ENCODE measurements at regions not wholly inside any gene's neighbourhood (a gene's known extent, or its start where the extent isn't known, plus 50 kb on each side); places are given as distances from the start of the nearest gene placed in this dataset.

DNA sequence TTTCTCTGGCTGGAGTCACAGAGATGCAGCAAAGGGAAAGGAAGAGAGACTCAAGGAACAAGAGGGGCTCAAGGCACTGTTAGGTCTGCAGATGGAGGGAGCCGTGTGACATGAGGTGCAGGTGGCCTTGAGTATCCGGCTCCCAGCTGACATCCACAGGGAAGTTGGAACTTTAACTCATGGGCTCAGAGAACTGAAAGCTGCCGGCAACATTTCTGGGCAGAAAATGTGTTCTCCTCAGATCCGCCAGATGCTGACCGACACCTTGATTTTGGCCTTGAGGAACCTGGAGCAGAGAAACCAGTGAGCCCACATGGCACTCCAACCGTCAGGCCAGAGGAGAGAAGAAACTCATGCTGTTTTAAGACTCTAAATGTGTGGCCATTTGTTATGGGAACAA, 258.1 kb upstream of the IRX2 start:
- no peaks in the 10 kb centered on the region for H3K27me3 ChIP-seq (ENCODE audit: control insufficient read depth, insufficient read depth, low read length)
- no CpG with 5 or more reads among the region's 6 CpGs for WGBS (ENCODE audit: insufficient coverage, insufficient read length)
- H3K9me3 ChIP-seq (ENCODE audit: control insufficient read depth, insufficient read depth, low read length) = no peaks in the 10 kb centered on the region
- no peak overlapping the region for H3K4me3 ChIP-seq (ENCODE audit: low read length)
- no peak overlapping the region for H3K27ac ChIP-seq (ENCODE audit: low read length)
- H3K36me3 ChIP-seq (ENCODE audit: control insufficient read depth, insufficient read depth, low read length) = no peaks in the 10 kb centered on the region
- H3K4me1 ChIP-seq (ENCODE audit: control insufficient read depth, insufficient read depth, low read length) = no peaks in the 10 kb centered on the region
- no peak for DNase-seq (ENCODE audit: low read depth, low spot score)

DNA sequence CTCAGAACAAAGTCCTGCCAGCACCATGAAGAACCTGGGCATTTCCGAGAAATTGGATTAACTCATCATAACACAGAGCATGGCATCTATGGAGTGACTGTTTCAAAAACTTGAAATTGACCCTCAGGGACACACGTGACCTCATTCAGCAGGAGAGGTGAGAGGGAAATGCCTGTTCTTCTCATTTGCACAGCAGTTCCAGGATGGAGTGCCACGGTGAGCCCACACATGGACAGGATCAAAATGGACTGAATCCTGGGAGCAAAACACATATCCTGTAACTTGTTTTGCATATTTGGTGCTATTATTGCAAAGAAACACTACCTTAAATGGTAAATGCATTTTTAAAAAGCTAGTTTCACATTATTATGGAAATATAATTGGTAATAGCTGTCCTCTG, 256.1 kb upstream of the IRX2 start:
- no peaks in the 10 kb centered on the region for H3K27me3 ChIP-seq (ENCODE audit: control insufficient read depth, insufficient read depth, low read length)
- H3K36me3 ChIP-seq (ENCODE audit: control insufficient read depth, insufficient read depth, low read length) = no peaks in the 10 kb centered on the region
- WGBS (ENCODE audit: insufficient coverage, insufficient read length) = no CpG with 5 or more reads among the region's 3 CpGs
- H3K9me3 ChIP-seq (ENCODE audit: control insufficient read depth, insufficient read depth, low read length) = no peaks in the 10 kb centered on the region
- no peak overlapping the region for H3K4me3 ChIP-seq (ENCODE audit: low read length)
- H3K4me1 ChIP-seq (ENCODE audit: control insufficient read depth, insufficient read depth, low read length) = no peaks in the 10 kb centered on the region
- DNase-seq (ENCODE audit: low read depth, low spot score) = no peak
- no peak overlapping the region for H3K27ac ChIP-seq (ENCODE audit: low read length)

DNA sequence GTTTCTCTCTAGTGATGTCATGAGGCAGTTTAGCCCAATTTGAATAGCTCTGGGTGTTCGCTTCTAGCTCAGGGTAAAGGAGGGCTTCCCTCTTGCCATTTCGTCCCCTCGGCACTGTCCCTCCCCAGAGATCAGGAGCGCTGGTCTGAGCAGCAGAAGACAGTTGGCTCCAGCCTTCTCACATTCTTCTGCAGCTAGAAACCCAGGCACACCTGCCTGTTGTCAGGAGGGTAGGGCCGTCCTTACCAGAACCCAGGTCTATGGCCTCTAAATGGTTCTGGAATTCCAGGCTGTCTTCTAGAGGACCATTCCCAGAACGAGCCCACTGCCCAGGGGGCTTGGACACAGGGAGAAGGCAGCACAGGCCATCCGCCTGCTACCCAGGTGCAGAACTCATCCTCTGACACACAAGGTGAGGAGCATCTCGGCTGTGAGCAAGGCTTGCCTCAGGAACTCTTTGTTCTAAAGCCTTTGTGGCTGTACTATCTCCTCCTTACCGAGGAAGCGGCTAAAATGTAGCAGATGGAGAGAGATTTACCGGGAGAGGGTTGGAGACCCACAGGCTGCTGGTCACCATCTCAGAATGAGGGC, 255.6 kb upstream of the IRX2 start:
- Histone ChIP-seq H3K4me1 (ENCODE audit: control insufficient read depth, insufficient read depth, low read length) (no peaks in the 10 kb centered on the region), H3K4me3 (ENCODE audit: low read length) (no peak overlapping the region), H3K27ac (ENCODE audit: low read length) (no peak overlapping the region), H3K9me3 (ENCODE audit: control insufficient read depth, insufficient read depth, low read length) (no peaks in the 10 kb centered on the region), H3K27me3 (ENCODE audit: control insufficient read depth, insufficient read depth, low read length) (no peaks in the 10 kb centered on the region), H3K36me3 (ENCODE audit: control insufficient read depth, insufficient read depth, low read length) (no peaks in the 10 kb centered on the region)
- no peak for DNase-seq (ENCODE audit: low read depth, low spot score)
- no CpG with 5 or more reads among the region's 11 CpGs for WGBS (ENCODE audit: insufficient coverage, insufficient read length)

DNA sequence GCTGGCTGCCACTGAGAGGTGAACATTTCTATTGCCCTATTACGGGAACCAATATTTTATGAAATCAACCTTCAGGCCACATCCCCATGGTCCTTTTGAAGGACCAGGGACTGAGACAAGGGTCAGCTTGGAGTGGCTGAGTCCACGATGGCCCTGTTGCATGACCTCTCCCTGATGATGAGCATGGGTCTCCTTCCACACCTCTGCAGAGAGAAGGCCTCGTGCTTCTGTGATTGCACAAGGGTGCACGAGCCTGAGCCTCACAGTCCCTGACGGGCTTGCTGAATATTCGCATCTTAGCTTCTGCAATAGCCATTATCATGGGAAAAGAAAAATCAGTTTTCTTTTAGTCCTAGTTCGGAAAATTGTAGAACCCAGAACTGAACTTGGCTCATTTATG, 255.0 kb upstream of the IRX2 start:
- no peak for DNase-seq (ENCODE audit: low read depth, low spot score)
- no peaks in the 10 kb centered on the region for H3K27me3 ChIP-seq (ENCODE audit: control insufficient read depth, insufficient read depth, low read length)
- no peak overlapping the region for H3K27ac ChIP-seq (ENCODE audit: low read length)
- no peaks in the 10 kb centered on the region for H3K36me3 ChIP-seq (ENCODE audit: control insufficient read depth, insufficient read depth, low read length)
- no peaks in the 10 kb centered on the region for H3K9me3 ChIP-seq (ENCODE audit: control insufficient read depth, insufficient read depth, low read length)
- no peak overlapping the region for H3K4me3 ChIP-seq (ENCODE audit: low read length)
- WGBS (ENCODE audit: insufficient coverage, insufficient read length) = no CpG with 5 or more reads among the region's 7 CpGs
- H3K4me1 ChIP-seq (ENCODE audit: control insufficient read depth, insufficient read depth, low read length) = no peaks in the 10 kb centered on the region

DNA sequence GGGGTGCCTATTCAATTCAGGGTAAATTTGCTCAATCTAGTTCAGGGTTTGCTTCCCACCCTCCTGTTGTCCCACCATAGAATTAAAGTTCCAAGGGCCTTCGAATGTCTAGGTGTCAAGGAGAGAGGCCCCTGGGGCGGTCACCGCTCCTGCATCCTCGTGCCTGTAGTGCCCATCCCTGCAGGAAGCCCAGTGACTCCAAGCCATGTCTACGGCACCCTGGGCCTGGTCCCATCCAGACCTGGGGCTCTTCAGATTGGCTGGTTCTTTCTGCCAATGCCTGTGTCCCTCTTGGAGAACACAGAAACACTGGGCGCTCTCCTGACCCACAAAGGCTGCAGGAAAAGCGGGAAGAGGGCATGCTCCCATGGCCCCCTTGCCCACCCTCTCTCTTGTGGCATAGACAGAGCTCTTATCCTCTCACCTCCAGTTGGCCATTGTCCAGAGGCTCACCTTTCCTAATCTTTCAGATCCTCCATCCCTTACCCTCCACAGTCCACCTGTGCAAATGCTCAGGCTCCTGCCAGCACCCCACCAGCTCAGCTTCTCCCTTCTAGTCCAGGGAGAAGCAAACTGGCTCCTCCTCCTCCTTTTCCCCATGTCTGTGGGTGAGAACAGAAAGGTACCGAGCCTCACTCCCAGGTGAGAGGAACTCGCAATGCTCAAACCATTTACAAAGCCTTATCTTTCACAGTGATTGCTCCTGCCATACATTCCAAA, 253.0 kb upstream of the IRX2 start:
- no CpG with 5 or more reads among the region's 9 CpGs for WGBS (ENCODE audit: insufficient coverage, insufficient read length)
- Histone ChIP-seq H3K4me3 (ENCODE audit: low read length) (no peak overlapping the region), H3K27me3 (ENCODE audit: control insufficient read depth, insufficient read depth, low read length) (no peaks in the 10 kb centered on the region), H3K4me1 (ENCODE audit: control insufficient read depth, insufficient read depth, low read length) (no peaks in the 10 kb centered on the region), H3K9me3 (ENCODE audit: control insufficient read depth, insufficient read depth, low read length) (no peaks in the 10 kb centered on the region), H3K27ac (ENCODE audit: low read length) (no peak overlapping the region), H3K36me3 (ENCODE audit: control insufficient read depth, insufficient read depth, low read length) (no peaks in the 10 kb centered on the region)
- no peak for DNase-seq (ENCODE audit: low read depth, low spot score)

DNA sequence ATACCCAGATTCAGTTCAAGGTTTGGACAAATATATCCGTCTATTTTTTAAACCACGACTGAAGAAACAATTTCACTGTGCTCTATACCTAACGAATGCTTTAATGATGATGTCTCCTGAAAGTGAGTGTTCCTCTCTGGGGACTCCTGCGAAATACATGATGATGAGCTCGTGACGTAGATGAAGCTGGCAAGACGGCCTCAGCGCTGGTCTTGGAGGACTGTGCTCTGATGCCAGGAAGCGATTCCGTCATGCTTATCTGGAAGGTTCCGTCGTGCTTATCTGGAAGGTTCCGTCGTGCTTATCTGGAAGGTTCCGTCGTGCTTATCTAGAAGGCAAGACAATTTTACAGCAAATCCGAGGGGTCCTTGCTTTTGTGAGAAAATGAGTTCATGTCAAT, 250.8 kb upstream of the IRX2 start:
- H3K27me3 ChIP-seq (ENCODE audit: control insufficient read depth, insufficient read depth, low read length) = no peaks in the 10 kb centered on the region
- WGBS (ENCODE audit: insufficient coverage, insufficient read length) = no CpG with 5 or more reads among the region's 17 CpGs
- H3K36me3 ChIP-seq (ENCODE audit: control insufficient read depth, insufficient read depth, low read length) = no peaks in the 10 kb centered on the region
- no peaks in the 10 kb centered on the region for H3K9me3 ChIP-seq (ENCODE audit: control insufficient read depth, insufficient read depth, low read length)
- H3K27ac ChIP-seq (ENCODE audit: low read length) = no peak overlapping the region
- no peak for DNase-seq (ENCODE audit: low read depth, low spot score)
- H3K4me1 ChIP-seq (ENCODE audit: control insufficient read depth, insufficient read depth, low read length) = no peaks in the 10 kb centered on the region
- H3K4me3 ChIP-seq (ENCODE audit: low read length) = no peak overlapping the region

DNA sequence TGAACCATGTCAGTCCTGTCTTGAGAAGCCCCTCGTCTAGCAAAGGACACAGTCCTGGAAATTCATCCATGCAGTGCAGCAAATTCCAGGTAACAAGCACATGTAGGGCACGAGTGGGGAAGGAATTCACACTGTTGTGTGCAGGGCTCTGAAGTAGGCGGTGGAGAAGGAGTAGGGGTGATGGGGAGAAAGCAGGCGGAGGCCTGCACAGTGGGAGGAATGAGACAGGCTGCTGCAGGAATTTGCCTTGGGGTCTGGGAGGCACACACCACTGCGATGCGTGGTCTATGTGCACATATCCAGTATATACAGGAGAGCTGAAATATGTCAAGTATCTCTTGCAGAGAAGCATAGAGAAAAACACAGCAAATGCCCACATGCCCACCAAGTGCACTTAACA, 249.2 kb upstream of the IRX2 start:
- no peak for DNase-seq (ENCODE audit: low read depth, low spot score)
- Histone ChIP-seq H3K4me1 (ENCODE audit: control insufficient read depth, insufficient read depth, low read length) (no peaks in the 10 kb centered on the region), H3K4me3 (ENCODE audit: low read length) (no peak overlapping the region), H3K36me3 (ENCODE audit: control insufficient read depth, insufficient read depth, low read length) (no peaks in the 10 kb centered on the region), H3K9me3 (ENCODE audit: control insufficient read depth, insufficient read depth, low read length) (no peaks in the 10 kb centered on the region), H3K27ac (ENCODE audit: low read length) (no peak overlapping the region), H3K27me3 (ENCODE audit: control insufficient read depth, insufficient read depth, low read length) (no peaks in the 10 kb centered on the region)
- WGBS (ENCODE audit: insufficient coverage, insufficient read length) = no CpG with 5 or more reads among the region's 6 CpGs

DNA sequence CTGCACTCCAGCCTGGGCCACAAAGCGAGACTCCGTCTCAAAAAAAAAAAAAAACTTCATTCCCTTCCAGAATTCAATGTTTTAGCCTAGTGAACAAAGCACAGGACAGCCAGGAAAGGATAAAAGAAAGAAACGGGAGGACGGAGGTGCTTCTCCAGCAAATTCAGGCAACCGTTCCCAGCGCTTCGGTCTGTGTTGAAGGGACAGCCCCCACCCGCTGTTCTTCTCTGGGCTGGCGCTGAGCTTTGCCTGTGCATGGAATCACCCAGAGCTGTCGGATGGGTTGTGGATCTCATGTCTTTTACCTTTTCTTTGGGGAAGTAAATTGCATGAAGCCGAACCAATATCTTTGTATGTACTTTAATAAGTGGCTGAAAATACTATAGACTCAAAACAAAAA, 248.4 kb upstream of the IRX2 start:
- Histone ChIP-seq H3K9me3 (ENCODE audit: control insufficient read depth, insufficient read depth, low read length) (no peaks in the 10 kb centered on the region), H3K27ac (ENCODE audit: low read length) (no peak overlapping the region), H3K4me1 (ENCODE audit: control insufficient read depth, insufficient read depth, low read length) (no peaks in the 10 kb centered on the region), H3K27me3 (ENCODE audit: control insufficient read depth, insufficient read depth, low read length) (no peaks in the 10 kb centered on the region), H3K36me3 (ENCODE audit: control insufficient read depth, insufficient read depth, low read length) (no peaks in the 10 kb centered on the region), H3K4me3 (ENCODE audit: low read length) (no peak overlapping the region)
- no peak for DNase-seq (ENCODE audit: low read depth, low spot score)
- no CpG with 5 or more reads among the region's 11 CpGs for WGBS (ENCODE audit: insufficient coverage, insufficient read length)

DNA sequence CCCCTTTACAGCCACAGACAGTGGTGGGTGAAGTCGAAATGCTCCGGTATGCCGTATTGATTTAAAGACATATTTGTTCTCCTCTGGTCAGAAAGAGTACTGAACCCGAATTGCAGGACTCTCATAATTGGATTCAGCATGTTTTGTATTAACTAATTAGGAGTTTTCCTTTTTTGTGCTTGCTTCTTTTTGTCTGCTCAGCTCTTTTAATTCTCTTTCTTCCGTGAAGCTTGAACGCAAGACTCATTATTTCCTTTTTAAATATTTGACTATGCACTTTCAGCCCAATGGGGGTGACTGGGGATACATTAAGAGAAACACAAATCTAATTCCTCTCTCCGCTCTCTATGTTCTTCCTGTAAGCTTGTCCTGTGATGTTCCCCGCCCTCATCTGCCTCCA, 246.6 kb upstream of the IRX2 start:
- DNase-seq (ENCODE audit: low read depth, low spot score) = no peak
- Histone ChIP-seq H3K27ac (ENCODE audit: low read length) (no peak overlapping the region), H3K27me3 (ENCODE audit: control insufficient read depth, insufficient read depth, low read length) (no peaks in the 10 kb centered on the region), H3K4me1 (ENCODE audit: control insufficient read depth, insufficient read depth, low read length) (no peaks in the 10 kb centered on the region), H3K36me3 (ENCODE audit: control insufficient read depth, insufficient read depth, low read length) (no peaks in the 10 kb centered on the region), H3K4me3 (ENCODE audit: low read length) (no peak overlapping the region), H3K9me3 (ENCODE audit: control insufficient read depth, insufficient read depth, low read length) (no peaks in the 10 kb centered on the region)
- no CpG with 5 or more reads among the region's 8 CpGs for WGBS (ENCODE audit: insufficient coverage, insufficient read length)

DNA sequence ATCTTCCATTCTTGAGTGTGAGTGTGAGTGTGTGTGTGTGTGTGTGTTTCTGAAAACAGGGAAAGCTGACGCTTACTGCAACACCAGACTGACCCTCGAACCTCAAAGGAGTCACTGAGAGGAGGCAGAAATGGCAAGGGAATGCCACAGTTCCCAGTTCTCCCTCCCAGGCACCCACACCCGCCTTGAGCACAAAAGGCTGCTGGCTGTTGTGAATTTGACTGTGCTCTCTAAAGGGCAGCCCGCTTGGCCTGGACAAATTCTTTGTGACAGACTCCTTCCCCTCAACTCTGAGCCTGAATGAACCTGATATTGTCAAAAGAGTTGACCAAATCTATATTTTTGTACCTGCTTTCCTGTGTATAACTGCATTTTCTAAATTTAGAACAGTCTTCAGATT, 245.7 kb upstream of the IRX2 start:
- Histone ChIP-seq H3K4me1 (ENCODE audit: control insufficient read depth, insufficient read depth, low read length) (no peaks in the 10 kb centered on the region), H3K27me3 (ENCODE audit: control insufficient read depth, insufficient read depth, low read length) (no peaks in the 10 kb centered on the region), H3K27ac (ENCODE audit: low read length) (no peak overlapping the region), H3K9me3 (ENCODE audit: control insufficient read depth, insufficient read depth, low read length) (no peaks in the 10 kb centered on the region), H3K4me3 (ENCODE audit: low read length) (no peak overlapping the region), H3K36me3 (ENCODE audit: control insufficient read depth, insufficient read depth, low read length) (no peaks in the 10 kb centered on the region)
- no CpG with 5 or more reads among the region's 4 CpGs for WGBS (ENCODE audit: insufficient coverage, insufficient read length)
- no peak for DNase-seq (ENCODE audit: low read depth, low spot score)

DNA sequence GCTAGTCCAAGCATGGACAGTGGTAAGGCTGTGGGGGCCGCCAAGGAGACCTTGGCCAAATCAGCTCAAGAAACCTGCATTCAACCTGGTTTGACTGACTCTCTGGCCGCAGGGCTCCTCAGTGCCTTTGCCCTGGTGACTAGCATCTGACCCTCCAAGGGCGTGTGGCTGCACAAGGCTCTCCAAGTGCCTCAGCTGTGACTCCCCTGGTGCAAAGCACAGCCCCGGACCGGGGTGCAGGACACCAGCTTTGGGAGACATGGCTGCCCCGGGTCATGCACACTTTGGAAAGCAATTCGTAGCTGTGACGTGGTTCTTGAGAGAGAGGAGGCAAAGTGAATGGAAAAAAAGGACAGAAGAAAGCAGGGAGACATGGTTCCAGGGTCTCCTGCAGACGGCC, 245.2 kb upstream of the IRX2 start:
- Histone ChIP-seq H3K9me3 (ENCODE audit: control insufficient read depth, insufficient read depth, low read length) (no peaks in the 10 kb centered on the region), H3K27me3 (ENCODE audit: control insufficient read depth, insufficient read depth, low read length) (no peaks in the 10 kb centered on the region), H3K36me3 (ENCODE audit: control insufficient read depth, insufficient read depth, low read length) (no peaks in the 10 kb centered on the region), H3K4me3 (ENCODE audit: low read length) (no peak overlapping the region), H3K27ac (ENCODE audit: low read length) (no peak overlapping the region), H3K4me1 (ENCODE audit: control insufficient read depth, insufficient read depth, low read length) (no peaks in the 10 kb centered on the region)
- WGBS (ENCODE audit: insufficient coverage, insufficient read length) = no CpG with 5 or more reads among the region's 9 CpGs
- DNase-seq (ENCODE audit: low read depth, low spot score) = no peak

Data from iPS DF 6.9 (cell line).